Lower leg skin (tissue), 4 donors: ENCODE measurements at regions not wholly inside any gene's neighbourhood (a gene's known extent, or its start where the extent isn't known, plus 50 kb on each side); places are given as distances from the start of the nearest gene placed in this dataset.

ENCODE experiments used
- DNase-seq, 2 donors: peaks; one replicate each; pipeline ENCODE4 v3.0.0-alpha.2; 2019; ENCODE audit warnings: low spot score in 2 of 2
- H3K4me3 ChIP-seq: fragments of 200-600 bp; sonication (generic); 2 replicates; pipeline ENCODE4 v1.5.1; 2017; ENCODE audit warnings: mild to moderate bottlenecking, low read depth; ENCODE audit not compliant: poor library complexity, severe bottlenecking
- POLR2A ChIP-seq, 2 donors: fragments of 450-650 bp; IDR thresholded peaks; one replicate each; pipeline ENCODE4 v1.6.1; 2016 to 2017; ENCODE audit warnings: antibody characterized with exemption in 2 of 2, mild to moderate bottlenecking in 1 of 2, moderate library complexity in 1 of 2
- WGBS, 2 donors: methylation state at CpG; one replicate each; pipeline ENCODE4 v1.1.5; 2018; 5-methylcytosine and 5-hydroxymethylcytosine counted together
- intact Hi-C: fragments of 100-400 bp; cut with DNase I; formaldehyde crosslinking; loops from one replicate; pipeline ENCODE4 v1.15.0; 2023; ENCODE audit warnings: low total_unique reads
- TF ChIP-seq, protein P1 (sequence below), 3 donors: fragments of 450-650 bp; IDR thresholded peaks; one replicate each; pipeline ENCODE4 v1.5.1; 2016; ENCODE audit warnings: antibody characterized with exemption in 3 of 3, mild to moderate bottlenecking in 3 of 3, moderate library complexity in 2 of 3

DNA sequence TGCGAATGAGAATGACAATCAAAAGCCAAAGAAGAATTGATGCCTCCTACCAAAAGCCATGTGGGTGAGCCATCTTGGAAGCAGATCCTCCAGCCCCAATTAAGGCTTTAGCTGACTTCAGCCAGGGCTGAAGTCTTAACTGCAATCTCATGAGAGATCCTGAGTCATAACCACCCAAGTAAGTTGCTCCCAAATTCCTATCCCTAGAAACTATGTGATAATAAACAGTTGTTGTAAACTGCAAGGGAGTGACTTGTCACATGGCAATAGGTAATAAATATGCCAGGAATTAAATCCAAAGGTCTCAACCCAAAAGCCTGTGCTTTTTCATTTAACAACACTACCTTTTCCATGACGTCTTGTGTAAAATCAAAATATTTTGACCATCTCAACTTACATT, 154.2 kb upstream of the TBL1X start:
- no peak overlapping the region for H3K4me3 ChIP-seq
- WGBS, 2 donors = 87 to 100% methylated on average over 2 of the region's 2 CpGs
- intact Hi-C loops = no loop called here
- no peak for DNase-seq
- TF ChIP-seq, protein P1, sequence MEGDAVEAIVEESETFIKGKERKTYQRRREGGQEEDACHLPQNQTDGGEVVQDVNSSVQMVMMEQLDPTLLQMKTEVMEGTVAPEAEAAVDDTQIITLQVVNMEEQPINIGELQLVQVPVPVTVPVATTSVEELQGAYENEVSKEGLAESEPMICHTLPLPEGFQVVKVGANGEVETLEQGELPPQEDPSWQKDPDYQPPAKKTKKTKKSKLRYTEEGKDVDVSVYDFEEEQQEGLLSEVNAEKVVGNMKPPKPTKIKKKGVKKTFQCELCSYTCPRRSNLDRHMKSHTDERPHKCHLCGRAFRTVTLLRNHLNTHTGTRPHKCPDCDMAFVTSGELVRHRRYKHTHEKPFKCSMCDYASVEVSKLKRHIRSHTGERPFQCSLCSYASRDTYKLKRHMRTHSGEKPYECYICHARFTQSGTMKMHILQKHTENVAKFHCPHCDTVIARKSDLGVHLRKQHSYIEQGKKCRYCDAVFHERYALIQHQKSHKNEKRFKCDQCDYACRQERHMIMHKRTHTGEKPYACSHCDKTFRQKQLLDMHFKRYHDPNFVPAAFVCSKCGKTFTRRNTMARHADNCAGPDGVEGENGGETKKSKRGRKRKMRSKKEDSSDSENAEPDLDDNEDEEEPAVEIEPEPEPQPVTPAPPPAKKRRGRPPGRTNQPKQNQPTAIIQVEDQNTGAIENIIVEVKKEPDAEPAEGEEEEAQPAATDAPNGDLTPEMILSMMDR (IDR thresholded peaks at IDR 0.05) = no peak
- no peak for TF ChIP-seq POLR2A (IDR thresholded peaks at IDR 0.05)

DNA sequence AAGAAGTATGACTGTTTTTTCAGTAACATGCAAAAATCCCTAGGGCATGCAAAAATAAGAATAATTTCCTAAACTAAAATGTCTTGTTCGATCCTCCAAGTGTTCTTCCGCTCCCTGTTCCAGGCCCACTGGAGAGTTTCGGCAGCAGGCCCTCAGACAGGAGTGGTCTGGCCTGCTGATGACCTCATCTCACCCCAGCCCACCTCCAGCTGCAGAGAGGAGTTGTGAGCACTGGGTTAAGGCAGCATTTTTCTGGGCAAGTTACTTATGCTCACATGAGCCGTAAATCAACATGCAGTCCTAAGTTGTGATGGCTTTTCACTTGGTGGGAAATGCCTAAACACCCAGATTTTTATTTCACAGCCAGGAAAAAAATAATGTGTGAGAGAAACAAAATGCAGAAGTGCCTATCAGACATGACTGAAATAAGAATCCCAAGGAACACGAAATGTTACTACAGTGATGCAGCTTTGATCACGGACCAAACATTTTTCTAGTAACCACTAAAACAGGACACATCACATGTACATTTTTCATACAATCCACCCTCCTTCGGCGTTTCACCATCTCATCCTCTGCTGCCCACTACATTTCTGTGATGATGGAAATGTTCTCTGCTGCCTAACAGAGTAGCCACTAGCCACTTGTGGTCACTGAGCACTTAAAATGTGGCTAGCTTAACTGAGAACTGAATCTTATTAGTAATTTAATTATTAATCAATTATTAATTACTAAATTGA, 153.3 kb upstream of the TBL1X start:
- TF ChIP-seq, protein P1 (IDR thresholded peaks at IDR 0.05) = no peak
- no peak for TF ChIP-seq POLR2A (IDR thresholded peaks at IDR 0.05)
- WGBS, 2 donors = 71 to 80% methylated on average over 8 of the region's 8 CpGs
- DNase-seq = no peak
- intact Hi-C loops = no loop called here
- H3K4me3 ChIP-seq = no peak overlapping the region

DNA sequence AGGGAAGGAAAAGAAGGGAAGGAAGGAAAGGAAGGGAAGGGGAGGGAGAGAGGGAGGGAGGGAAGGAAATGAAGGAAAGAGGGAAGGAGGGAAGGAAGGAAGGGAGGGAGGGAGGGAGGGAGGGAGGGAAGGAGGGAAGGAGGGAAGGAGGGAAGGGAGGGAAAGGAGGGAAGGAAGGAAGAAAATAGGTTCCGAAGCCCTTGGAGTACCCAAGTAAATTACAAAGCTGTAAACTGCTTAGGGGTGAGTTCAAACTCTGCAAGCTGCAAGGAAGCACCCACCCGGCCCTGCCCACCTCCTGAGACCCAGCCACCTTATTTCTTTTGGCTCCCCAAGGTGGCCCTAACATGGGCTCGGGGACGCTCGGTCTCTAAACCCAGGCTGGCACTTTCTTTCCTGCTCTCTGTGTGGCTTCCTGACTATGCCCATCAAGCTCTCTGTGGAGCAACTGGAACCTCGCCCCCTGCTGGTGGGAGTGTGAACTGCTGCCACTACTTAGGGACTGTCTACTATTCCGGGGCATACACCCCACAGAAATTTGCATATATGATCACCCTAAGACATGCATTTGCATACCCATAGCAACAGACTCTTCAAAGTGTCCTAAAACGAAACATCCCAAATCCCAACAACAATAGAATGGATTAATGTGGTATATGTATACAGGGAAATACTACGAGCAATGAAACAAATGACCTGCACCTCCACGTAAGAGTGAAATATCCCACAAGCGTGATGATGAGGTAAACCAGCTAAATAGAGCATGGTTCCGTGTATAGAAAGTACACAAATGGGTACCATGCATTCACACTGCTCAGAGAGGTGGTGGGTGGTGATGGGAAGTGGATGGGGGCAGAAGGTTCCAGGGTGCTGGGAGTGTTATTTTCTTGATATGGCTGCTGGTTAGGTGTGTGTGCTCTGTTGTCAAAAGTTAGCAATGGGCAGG, 151.7 kb upstream of the TBL1X start:
- no peak for TF ChIP-seq POLR2A (IDR thresholded peaks at IDR 0.05)
- TF ChIP-seq, protein P1 (IDR thresholded peaks at IDR 0.05) = no peak
- intact Hi-C loops = no loop called here
- WGBS, 2 donors = 68 to 72% methylated on average over 12 of the region's 12 CpGs

DNA sequence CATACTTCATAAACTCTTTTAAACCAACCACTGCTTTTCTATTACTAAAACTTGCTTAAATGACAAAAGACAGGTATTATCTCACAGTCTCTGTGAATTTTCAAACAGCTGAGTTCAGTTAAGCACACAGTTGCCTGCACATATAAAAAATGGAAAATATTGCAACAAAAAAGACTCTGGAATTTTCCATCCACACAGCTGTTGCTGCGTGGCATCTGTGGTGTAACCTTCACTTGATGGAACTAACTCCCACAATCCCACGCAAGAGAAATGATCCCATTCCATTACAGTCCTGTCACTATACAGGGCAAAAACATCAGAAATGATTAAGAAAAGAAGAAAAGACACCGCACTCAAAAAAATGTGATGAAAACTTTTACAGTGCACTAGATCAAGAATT, 149.8 kb upstream of the TBL1X start:
- intact Hi-C loops = no loop called here
- TF ChIP-seq POLR2A (IDR thresholded peaks at IDR 0.05) = no peak
- TF ChIP-seq, protein P1 (IDR thresholded peaks at IDR 0.05) = no peak
- DNase-seq = no peak
- H3K4me3 ChIP-seq = no peak overlapping the region
- 90 to 96% methylated on average over 3 of the region's 3 CpGs for WGBS, 2 donors

More for the DNA sequence above, 151.7 kb upstream of the TBL1X start:
- peak; percentile 13 to 89 for DNase-seq
- H3K4me3 ChIP-seq = no peak overlapping the region

DNA sequence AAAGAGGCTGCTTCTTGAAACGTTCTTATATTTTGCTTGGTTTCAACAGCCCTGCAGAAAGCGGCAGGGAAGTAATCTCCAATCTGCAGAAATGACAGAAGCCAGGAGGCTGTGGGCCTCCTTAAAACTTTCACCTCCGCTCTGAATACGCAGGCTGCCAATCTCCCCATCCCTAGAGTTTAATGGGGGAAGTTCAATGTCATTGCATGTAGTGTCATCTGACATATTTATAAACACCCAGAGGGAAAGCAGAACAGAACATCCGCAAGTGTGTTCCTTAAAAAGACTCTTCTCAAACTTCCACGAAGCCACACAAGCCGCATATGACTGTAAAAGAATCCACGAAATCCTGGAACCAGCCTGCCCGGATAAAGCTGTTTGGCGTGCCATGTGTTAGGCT, 148.8 kb upstream of the TBL1X start:
- WGBS, 2 donors = 71 to 77% methylated on average over 10 of the region's 10 CpGs
- TF ChIP-seq, protein P1 (IDR thresholded peaks at IDR 0.05) = no peak
- TF ChIP-seq POLR2A (IDR thresholded peaks at IDR 0.05) = no peak
- DNase-seq = no peak
- no peak overlapping the region for H3K4me3 ChIP-seq
- intact Hi-C loops = no loop called here
